HUES6 (cell line): ENCODE measurements at regions not wholly inside any gene's neighbourhood (a gene's known extent, or its start where the extent isn't known, plus 50 kb on each side); places are given as distances from the start of the nearest gene placed in this dataset.
"Not testable (repeated sequence)": the region's sequence is repeated elsewhere in the genome, so short reads cannot be mapped to it uniquely, and the experiment has no call there.

Source experiments
- H3K27ac ChIP-seq: 2 replicates; pipeline ENCODE4 v1.7.0; 2013; ENCODE audit warnings: low read depth, mild to moderate bottlenecking, low read length, inconsistent platforms
- H3K27me3 ChIP-seq: 2 replicates; pipeline ENCODE4 v1.6.1; 2013; ENCODE audit warnings: low read length; ENCODE audit not compliant: control insufficient read depth, insufficient read depth
- H3K36me3 ChIP-seq: 2 replicates; pipeline ENCODE4 v1.6.1; 2013; ENCODE audit warnings: low read length; ENCODE audit not compliant: control insufficient read depth, insufficient read depth
- H3K4me1 ChIP-seq: 2 replicates; pipeline ENCODE4 v1.6.1; 2013; ENCODE audit warnings: low read length; ENCODE audit not compliant: control insufficient read depth, insufficient read depth
- H3K4me3 ChIP-seq: 2 replicates; pipeline ENCODE4 v1.5.1; 2013; ENCODE audit warnings: low read depth, low read length
- H3K9ac ChIP-seq: one replicate; pipeline ENCODE4 v1.6.1; 2013; ENCODE audit warnings: mild to moderate bottlenecking, low read length
- H3K9me3 ChIP-seq: 2 replicates; pipeline ENCODE4 v1.6.1; 2013; ENCODE audit warnings: low read depth, low read length; ENCODE audit not compliant: control insufficient read depth, insufficient read depth

GRCh38 chr11:96474263-96474662 is 84.5 kb downstream of the JRKL start:
- Histone ChIP-seq H3K4me1 (no peaks in the 10 kb centered on the region), H3K27ac (no peak overlapping the region), H3K27me3 (no peaks in the 10 kb centered on the region), H3K9me3 (peaks cover 16% of the 10 kb centered on the region), H3K4me3 (no peak overlapping the region), H3K9ac (no peak overlapping the region), H3K36me3 (no peaks in the 10 kb centered on the region)

GRCh38 chr11:96481204-96481603 is 91.4 kb downstream of the JRKL start:
- no peaks in the 10 kb centered on the region for H3K27me3 ChIP-seq
- H3K27ac ChIP-seq, result no peak overlapping the region
- no peak overlapping the region for H3K9ac ChIP-seq
- no peak overlapping the region for H3K4me3 ChIP-seq
- H3K36me3 ChIP-seq, result no peaks in the 10 kb centered on the region
- H3K9me3 ChIP-seq, result peaks cover 12% of the 10 kb centered on the region
- no peaks in the 10 kb centered on the region for H3K4me1 ChIP-seq

GRCh38 chr11:96481771-96482170 is 92.0 kb downstream of the JRKL start:
- Histone ChIP-seq H3K9ac (no peak overlapping the region), H3K9me3 (peaks cover 9% of the 10 kb centered on the region), H3K4me1 (peaks cover 2% of the 10 kb centered on the region; the same call in 1 of the 2 replicates), H3K4me3 (no peak overlapping the region), H3K27ac (no peak overlapping the region), H3K36me3 (no peaks in the 10 kb centered on the region), H3K27me3 (no peaks in the 10 kb centered on the region)

GRCh38 chr11:96482193-96482592 is 92.4 kb downstream of the JRKL start:
- no peak overlapping the region for H3K4me3 ChIP-seq
- peaks cover 7% of the 10 kb centered on the region for H3K9me3 ChIP-seq
- no peaks in the 10 kb centered on the region for H3K27me3 ChIP-seq
- no peaks in the 10 kb centered on the region for H3K36me3 ChIP-seq
- H3K27ac ChIP-seq, result no peak overlapping the region
- no peak overlapping the region for H3K9ac ChIP-seq
- H3K4me1 ChIP-seq, result peaks cover 6% of the 10 kb centered on the region; the same call in 1 of the 2 replicates

- Histone ChIP-seq H3K27ac (no peak overlapping the region), H3K9ac (no peak overlapping the region), H3K36me3 (no peaks in the 10 kb centered on the region), H3K4me3 (no peak overlapping the region), H3K4me1 (peaks cover 11% of the 10 kb centered on the region; the same call in 1 of the 2 replicates), H3K27me3 (no peaks in the 10 kb centered on the region), H3K9me3 (no peaks in the 10 kb centered on the region)
Measured at GRCh38 chr11:96483374-96483955, 93.7 kb downstream of the JRKL start.

GRCh38 chr11:96484361-96484760 is 94.5 kb downstream of the JRKL start:
- Histone ChIP-seq H3K9me3 (no peaks in the 10 kb centered on the region), H3K27me3 (no peaks in the 10 kb centered on the region), H3K27ac (no peak overlapping the region), H3K36me3 (no peaks in the 10 kb centered on the region), H3K4me1 (peaks cover 11% of the 10 kb centered on the region; the same call in 1 of the 2 replicates), H3K4me3 (no peak overlapping the region), H3K9ac (no peak overlapping the region)

GRCh38 chr11:96486890-96487611 is 97.2 kb downstream of the JRKL start:
- peak overlapping the region; percentile 47; the same call in 1 of the 2 replicates for H3K4me3 ChIP-seq
- no peaks in the 10 kb centered on the region for H3K27me3 ChIP-seq
- H3K9ac ChIP-seq, result peak overlapping the region; percentile 45
- peaks cover 11% of the 10 kb centered on the region; the same call in 1 of the 2 replicates for H3K4me1 ChIP-seq
- H3K36me3 ChIP-seq, result no peaks in the 10 kb centered on the region
- no peak overlapping the region; the same call in 1 of the 2 replicates for H3K27ac ChIP-seq
- H3K9me3 ChIP-seq, result no peaks in the 10 kb centered on the region

- H3K4me1 ChIP-seq, result peaks cover 11% of the 10 kb centered on the region; the same call in 1 of the 2 replicates
- not testable (repeated sequence) for H3K36me3 ChIP-seq, H3K27me3 ChIP-seq, H3K4me3 ChIP-seq, H3K27ac ChIP-seq, H3K9me3 ChIP-seq, H3K9ac ChIP-seq
Measured at GRCh38 chr11:96488911-96489310, 99.1 kb downstream of the JRKL start.

GRCh38 chr11:96500440-96500839 is 110.6 kb downstream of the JRKL start:
- Histone ChIP-seq H3K27ac (no peak overlapping the region), H3K27me3 (no peaks in the 10 kb centered on the region), H3K4me3 (no peak overlapping the region), H3K9ac (no peak overlapping the region), H3K4me1 (no peaks in the 10 kb centered on the region), H3K36me3 (no peaks in the 10 kb centered on the region), H3K9me3 (0 out of 2 replicates have a peak, but pooled peaks cover 6% of the 10 kb centered on the region)

- H3K4me3 ChIP-seq, result no peak overlapping the region
- H3K27me3 ChIP-seq, result no peaks in the 10 kb centered on the region
- no peaks in the 10 kb centered on the region for H3K36me3 ChIP-seq
- no peaks in the 10 kb centered on the region for H3K4me1 ChIP-seq
- H3K9ac ChIP-seq, result no peak overlapping the region
- H3K27ac ChIP-seq, result no peak overlapping the region
- H3K9me3 ChIP-seq, result no peaks in the 10 kb centered on the region
Measured at GRCh38 chr11:96506041-96506440, 116.2 kb downstream of the JRKL start.

GRCh38 chr11:96506953-96507354 is 117.1 kb downstream of the JRKL start:
- no peaks in the 10 kb centered on the region for H3K36me3 ChIP-seq
- no peak overlapping the region for H3K27ac ChIP-seq
- H3K9me3 ChIP-seq, result no peaks in the 10 kb centered on the region
- no peak overlapping the region for H3K9ac ChIP-seq
- H3K4me3 ChIP-seq, result no peak overlapping the region
- H3K27me3 ChIP-seq, result no peaks in the 10 kb centered on the region
- no peaks in the 10 kb centered on the region for H3K4me1 ChIP-seq
